ENCODE measurements at regions not wholly inside any gene's neighbourhood (a gene's known extent, or its start where the extent isn't known, plus 50 kb on each side); places are given as distances from the start of the nearest gene placed in this dataset.
"Not testable (repeated sequence)": the region's sequence is repeated elsewhere in the genome, so short reads cannot be mapped to it uniquely, and the experiment has no call there.

GRCh38 chr2:55124682-55125081 lies 74.4 kb upstream of the RTN4 start:
- DNase-seq = not testable (repeated sequence)

GRCh38 chr2:55123851-55124269 lies 73.6 kb upstream of the RTN4 start:
- DNase-seq = no peak

- no peak for DNase-seq
Measured at GRCh38 chr2:55120634-55121359, 70.5 kb upstream of the RTN4 start.

- DNase-seq = peak in 1 of 2 experiments; percentile 30
Measured at GRCh38 chr2:55119711-55120487, 69.6 kb upstream of the RTN4 start.

- DNase-seq = no peak
Measured at GRCh38 chr2:55118643-55119083, 68.4 kb upstream of the RTN4 start.

- no peak for DNase-seq
Measured at GRCh38 chr2:55116966-55117365, 66.7 kb upstream of the RTN4 start.

GRCh38 chr2:55116598-55116964 lies 66.3 kb upstream of the RTN4 start:
- no peak for DNase-seq

- no peak for DNase-seq
Measured at GRCh38 chr2:55115761-55116597, 65.7 kb upstream of the RTN4 start.

- no peak for DNase-seq
Measured at GRCh38 chr2:55114597-55114996, 64.3 kb upstream of the RTN4 start.

GRCh38 chr2:55114082-55114481 lies 63.8 kb upstream of the RTN4 start:
- DNase-seq = no peak

- peak; percentile 66 to 93 for DNase-seq
Measured at GRCh38 chr2:55112229-55113031, 62.2 kb upstream of the RTN4 start.

GRCh38 chr2:55111570-55112228 lies 61.4 kb upstream of the RTN4 start:
- peak; percentile 95 to 97 for DNase-seq

GRCh38 chr2:55111230-55111569 lies 60.9 kb upstream of the RTN4 start:
- no peak for DNase-seq

- DNase-seq = no peak
Measured at GRCh38 chr2:55109219-55109891, 59.1 kb upstream of the RTN4 start.

- no peak for DNase-seq
Measured at GRCh38 chr2:55108456-55109160, 58.4 kb upstream of the RTN4 start.

- no peak for DNase-seq
Measured at GRCh38 chr2:55107436-55107835, 57.2 kb upstream of the RTN4 start.

GRCh38 chr2:55106148-55106547 lies 55.9 kb upstream of the RTN4 start:
- DNase-seq = no peak

GRCh38 chr2:55105456-55105855 lies 55.2 kb upstream of the RTN4 start:
- no peak for DNase-seq

- DNase-seq = no peak
Measured at GRCh38 chr2:55103046-55103445, 52.8 kb upstream of the RTN4 start.

- no peak for DNase-seq
Measured at GRCh38 chr2:55102056-55102812, 52.0 kb upstream of the RTN4 start.
